PFSK-1 (cell line): ENCODE measurements at regions not wholly inside any gene's neighbourhood (a gene's known extent, or its start where the extent isn't known, plus 50 kb on each side); places are given as distances from the start of the nearest gene placed in this dataset.

Experiments used
- FOXP2 ChIP-seq: optimal IDR thresholded peaks from 2 replicates; pipeline ENCODE3; 2011; ENCODE audit warnings: borderline replicate concordance, control low read depth, inconsistent platforms; ENCODE audit not compliant: insufficient read depth; ENCODE audit errors: extremely low read length, extremely low read depth
- POLR2AphosphoS5 ChIP-seq: IDR thresholded peaks from 2 replicates; pipeline ENCODE4 v1.6.1; 2012; ENCODE audit warnings: low read depth, mild to moderate bottlenecking, control low read depth, low read length, moderate library complexity
- REST ChIP-seq, 2 experiments: IDR thresholded peaks; 2 replicates each; pipeline versions ENCODE4 v1.6.1 to v1.8.0; 2011 to 2012; ENCODE audit warnings: low read depth in 2 of 2, low read length in 2 of 2, control low read depth in 1 of 2, inconsistent platforms in 1 of 2, mild to moderate bottlenecking in 1 of 2, moderate library complexity in 1 of 2; ENCODE audit not compliant: insufficient read depth in 1 of 2
- SIN3A ChIP-seq: IDR thresholded peaks from 2 replicates; pipeline ENCODE4 v1.6.1; 2012; ENCODE audit warnings: mild to moderate bottlenecking, low read length, moderate library complexity, borderline replicate concordance; ENCODE audit not compliant: insufficient read depth
- TAF1 ChIP-seq: IDR thresholded peaks from 2 replicates; pipeline ENCODE4 v1.6.1; 2012; ENCODE audit warnings: low read length, control low read depth, borderline replicate concordance; ENCODE audit not compliant: insufficient read depth

- no peak for TF ChIP-seq SIN3A
- no peak for TF ChIP-seq TAF1
- TF ChIP-seq REST (IDR thresholded peaks at IDR 0.05; ENCODE audit: insufficient read depth in 1 of 2, low read depth in 2 of 2, low read length in 2 of 2): no peak
- no peak for TF ChIP-seq POLR2AphosphoS5
- TF ChIP-seq FOXP2: no peak
Measured at GRCh38 chr10:118452098-118452497, 110.0 kb upstream of the FAM204A start.

- TF ChIP-seq REST (IDR thresholded peaks at IDR 0.05; ENCODE audit: insufficient read depth in 1 of 2, low read depth in 2 of 2, low read length in 2 of 2) (no peak), TAF1 (no peak), SIN3A (no peak), FOXP2 (no peak), POLR2AphosphoS5 (no peak)
Measured at GRCh38 chr10:118449521-118449920, 107.4 kb upstream of the FAM204A start.

- TF ChIP-seq REST (IDR thresholded peaks at IDR 0.05; ENCODE audit: insufficient read depth in 1 of 2, low read depth in 2 of 2, low read length in 2 of 2) (no peak), POLR2AphosphoS5 (no peak), FOXP2 (no peak), TAF1 (no peak), SIN3A (no peak)
Measured at GRCh38 chr10:118448744-118449143, 106.6 kb upstream of the FAM204A start.

- TF ChIP-seq POLR2AphosphoS5 (no peak), TAF1 (no peak), REST (IDR thresholded peaks at IDR 0.05; ENCODE audit: insufficient read depth in 1 of 2, low read depth in 2 of 2, low read length in 2 of 2) (no peak), FOXP2 (no peak), SIN3A (no peak)
Measured at GRCh38 chr10:118447478-118448270, 105.5 kb upstream of the FAM204A start.
